ENCODE measurements at regions not wholly inside any gene's neighbourhood (a gene's known extent, or its start where the extent isn't known, plus 50 kb on each side); places are given as distances from the start of the nearest gene placed in this dataset.

- no peak for DNase-seq (ENCODE audit: low read depth, low spot score)
These were observed 366.0 kb upstream of the ZNF507 start for GRCh38 chr19:31979362-31979761.

- no peak for DNase-seq (ENCODE audit: low read depth, low spot score)
These were observed 365.3 kb upstream of the ZNF507 start for GRCh38 chr19:31979949-31980670.

GRCh38 chr19:31980796-31981195, 364.6 kb upstream of the ZNF507 start:
- no peak for DNase-seq (ENCODE audit: low read depth, low spot score)

GRCh38 chr19:31981545-31981944, 363.9 kb upstream of the ZNF507 start:
- DNase-seq (ENCODE audit: low read depth, low spot score) = no peak

- no peak for DNase-seq (ENCODE audit: low read depth, low spot score)
These were observed 361.8 kb upstream of the ZNF507 start for GRCh38 chr19:31983647-31984046.

GRCh38 chr19:31985001-31985605, 360.3 kb upstream of the ZNF507 start:
- no peak for DNase-seq (ENCODE audit: low read depth, low spot score)

GRCh38 chr19:31986951-31987350, 358.5 kb upstream of the ZNF507 start:
- no peak for DNase-seq (ENCODE audit: low read depth, low spot score)

GRCh38 chr19:31988256-31988655, 357.2 kb upstream of the ZNF507 start:
- no peak for DNase-seq (ENCODE audit: low read depth, low spot score)

- no peak for DNase-seq (ENCODE audit: low read depth, low spot score)
These were observed 353.3 kb upstream of the ZNF507 start for GRCh38 chr19:31991984-31992655.

- no peak for DNase-seq (ENCODE audit: low read depth, low spot score)
These were observed 352.7 kb upstream of the ZNF507 start for GRCh38 chr19:31992750-31993149.

GRCh38 chr19:31995546-31995945, 349.9 kb upstream of the ZNF507 start:
- no peak for DNase-seq (ENCODE audit: low read depth, low spot score)

- no peak for DNase-seq (ENCODE audit: low read depth, low spot score)
These were observed 335.3 kb upstream of the ZNF507 start for GRCh38 chr19:32010071-32010470.

GRCh38 chr19:32012206-32012605, 333.2 kb upstream of the ZNF507 start:
- DNase-seq (ENCODE audit: low read depth, low spot score) = no peak

- no peak for DNase-seq (ENCODE audit: low read depth, low spot score)
These were observed 332.4 kb upstream of the ZNF507 start for GRCh38 chr19:32012886-32013631.

- DNase-seq (ENCODE audit: low read depth, low spot score) = no peak
These were observed 328.0 kb upstream of the ZNF507 start for GRCh38 chr19:32017176-32017953.

- no peak for DNase-seq (ENCODE audit: low read depth, low spot score)
These were observed 327.4 kb upstream of the ZNF507 start for GRCh38 chr19:32018014-32018413.

GRCh38 chr19:32020538-32020937, 324.9 kb upstream of the ZNF507 start:
- no peak for DNase-seq (ENCODE audit: low read depth, low spot score)

- no peak for DNase-seq (ENCODE audit: low read depth, low spot score)
These were observed 323.3 kb upstream of the ZNF507 start for GRCh38 chr19:32022044-32022640.

- no peak for DNase-seq (ENCODE audit: low read depth, low spot score)
These were observed 322.5 kb upstream of the ZNF507 start for GRCh38 chr19:32022731-32023563.

GRCh38 chr19:32023564-32023832, 321.9 kb upstream of the ZNF507 start:
- DNase-seq (ENCODE audit: low read depth, low spot score) = no peak

Measured in activated CD4-positive, CD25-positive, alpha-beta regulatory T cell treated with anti-CD3 and anti-CD28 coated beads, Interleukin-2, amount 50 U/mL, for 16 hours (primary cell).